H1 (cell line): ENCODE measurements at regions not wholly inside any gene's neighbourhood (a gene's known extent, or its start where the extent isn't known, plus 50 kb on each side); places are given as distances from the start of the nearest gene placed in this dataset.

Experiments used
- CTCF ChIA-PET: fragments of 300-600 bp; sonication (Branson Sonifier 250); formaldehyde crosslinking; loops from one replicate; lab custom pipeline; 2021; ENCODE audit not compliant: partially characterized antibody; lab: Charles Lee
- POLR2A ChIA-PET: fragments of 300-600 bp; sonication (Branson Sonifier 250); formaldehyde crosslinking; loops from one replicate; lab custom pipeline; 2021; ENCODE audit warnings: inconsistent platforms; ENCODE audit not compliant: partially characterized antibody; lab: Charles Lee
- DNase-seq, 2 experiments: peaks; one replicate each; pipeline versions ENCODE4 v3.0.0 to v3.0.0-alpha.2; 2010 to 2022; ENCODE audit warnings: low spot score in 2 of 2, low read depth in 1 of 2, mixed read lengths in 1 of 2
- FAIRE-seq: peaks from 2 replicates; lab custom pipeline; 2011; peaks lifted over from hg19 to GRCh38; lab: Jason Lieb, UNC
- H2AFZ ChIP-seq: 2 replicates; pipeline ENCODE4 v1.8.1; 2012; ENCODE audit warnings: low read length, inconsistent platforms
- H2AK5ac ChIP-seq: 2 replicates; pipeline ENCODE4 v1.6.1; 2013; ENCODE audit warnings: low read depth, low read length
- H2BK120ac ChIP-seq: replicated peaks from 2 replicates; pipeline ENCODE3; 2013; ENCODE audit warnings: low read depth, low read length, inconsistent platforms
- H2BK12ac ChIP-seq: 2 replicates; pipeline ENCODE4 v1.6.1; 2013; ENCODE audit warnings: low read depth, low read length
- H2BK15ac ChIP-seq: 2 replicates; pipeline ENCODE4 v1.6.1; 2013; ENCODE audit warnings: low read length
- H2BK20ac ChIP-seq: 2 replicates; pipeline ENCODE4 v1.6.1; 2013; ENCODE audit warnings: low read length
- H2BK5ac ChIP-seq: 2 replicates; pipeline ENCODE4 v1.6.1; 2013; ENCODE audit warnings: low read depth, low read length
- H3K14ac ChIP-seq: 2 replicates; pipeline ENCODE4 v1.6.1; 2013; ENCODE audit warnings: inconsistent platforms; ENCODE audit not compliant: insufficient read length
- H3K18ac ChIP-seq: 2 replicates; pipeline ENCODE4 v1.6.1; 2013; ENCODE audit warnings: low read length; ENCODE audit errors: extremely low read depth
- H3K23ac ChIP-seq: 2 replicates; pipeline ENCODE4 v1.6.1; 2013; ENCODE audit warnings: inconsistent platforms; ENCODE audit not compliant: insufficient read length
- H3K23me2 ChIP-seq: 2 replicates; pipeline ENCODE4 v1.6.1; 2013; ENCODE audit warnings: low read depth, low read length
- H3K27ac ChIP-seq: 2 replicates; pipeline ENCODE4 v1.6.1; 2011; ENCODE audit warnings: low read depth, low read length, inconsistent platforms
- H3K27me3 ChIP-seq, 4 experiments: replicated peaks in 1 of 4; 1 replicate in 1 of 4; 2 replicates in 3 of 4; pipeline versions ENCODE4 v1.6.1 to v1.8.1; 2011 to 2013; ENCODE audit warnings: low read length in 3 of 4, mild to moderate bottlenecking in 3 of 4, inconsistent platforms in 2 of 4, mixed read lengths in 2 of 4, moderate library complexity in 1 of 4; ENCODE audit not compliant: control insufficient read depth in 3 of 4, insufficient read depth in 3 of 4; ENCODE audit errors: extremely low read depth in 1 of 4
- H3K36me3 ChIP-seq, 4 experiments: 2 replicates each; pipeline versions ENCODE4 v1.6.1 to v1.8.1; 2011 to 2013; ENCODE audit warnings: mild to moderate bottlenecking in 4 of 4, low read length in 3 of 4, moderate library complexity in 2 of 4, control low read depth in 1 of 4, inconsistent platforms in 1 of 4; ENCODE audit not compliant: insufficient read depth in 4 of 4, control insufficient read depth in 2 of 4
- H3K4ac ChIP-seq: replicated peaks from 2 replicates; pipeline ENCODE3; 2013; ENCODE audit warnings: low read length, low read depth, mixed read lengths, inconsistent platforms; ENCODE audit not compliant: insufficient read length
- H3K4me1 ChIP-seq, 4 experiments: replicated peaks in 1 of 4; 1 replicate in 1 of 4; 2 replicates in 3 of 4; pipeline versions ENCODE4 v1.6.1 to v1.8.1; 2011 to 2013; ENCODE audit warnings: low read length in 3 of 4, inconsistent platforms in 2 of 4, mixed read lengths in 1 of 4; ENCODE audit not compliant: insufficient read depth in 4 of 4, control insufficient read depth in 3 of 4
- H3K4me2 ChIP-seq, 2 experiments: 2 replicates each; pipeline versions ENCODE4 v1.6.1 to v1.8.1; 2011 to 2013; ENCODE audit warnings: low read depth in 2 of 2, low read length in 2 of 2, control low read depth in 1 of 2, inconsistent platforms in 1 of 2, mild to moderate bottlenecking in 1 of 2; ENCODE audit not compliant: insufficient read depth in 1 of 2
- H3K4me3 ChIP-seq, 4 experiments: fragments of 200-600, 300-600 bp in 1 of 4; sonication (generic), shearing (Covaris generic), sonication (Bioruptor Twin) in 1 of 4; 2 replicates each; pipeline versions ENCODE4 v1.5.1 to v1.8.1; 2011 to 2016; ENCODE audit warnings: low read length in 4 of 4, low read depth in 3 of 4, control low read depth in 2 of 4, inconsistent platforms in 2 of 4, mild to moderate bottlenecking in 2 of 4, mixed read lengths in 1 of 4, moderate library complexity in 1 of 4; ENCODE audit not compliant: insufficient read depth in 2 of 4; ENCODE audit errors: extremely low read depth in 1 of 4
- H3K56ac ChIP-seq: replicated peaks from 2 replicates; pipeline ENCODE3; 2013; ENCODE audit warnings: low read depth, mild to moderate bottlenecking, mixed read lengths, low read length, inconsistent platforms; ENCODE audit not compliant: insufficient read length
- H3K79me1 ChIP-seq: 2 replicates; pipeline ENCODE4 v1.6.1; 2013; ENCODE audit warnings: low read depth, low read length, control low read depth
- H3K79me2 ChIP-seq, 2 experiments: 2 replicates each; pipeline versions ENCODE4 v1.6.1 to v1.8.1; 2012 to 2013; ENCODE audit warnings: low read length in 2 of 2, mild to moderate bottlenecking in 2 of 2, inconsistent platforms in 1 of 2; ENCODE audit not compliant: insufficient read depth in 2 of 2, control insufficient read depth in 1 of 2
- H3K9ac ChIP-seq, 4 experiments: replicated peaks in 1 of 4; 1 replicate in 1 of 4; 2 replicates in 3 of 4; pipeline versions ENCODE4 v1.6.1 to v1.8.1; 2011 to 2013; ENCODE audit warnings: low read depth in 3 of 4, low read length in 3 of 4, control low read depth in 2 of 4, mild to moderate bottlenecking in 2 of 4, moderate library complexity in 2 of 4, inconsistent platforms in 1 of 4; ENCODE audit errors: extremely low read depth in 1 of 4
- H3K9me3 ChIP-seq, 2 experiments: 2 replicates each; pipeline versions ENCODE4 v1.6.1 to v1.8.1; 2012 to 2013; ENCODE audit warnings: mild to moderate bottlenecking in 2 of 2, moderate library complexity in 2 of 2, control low read depth in 1 of 2, inconsistent platforms in 1 of 2, low read depth in 1 of 2, low read length in 1 of 2, mixed read lengths in 1 of 2; ENCODE audit not compliant: insufficient read depth in 2 of 2
- H4K20me1 ChIP-seq, 2 experiments: replicated peaks in 1 of 2; 2 replicates each; pipeline versions ENCODE3 to v1.8.1; 2011 to 2013; ENCODE audit warnings: inconsistent platforms in 2 of 2, low read length in 2 of 2, mild to moderate bottlenecking in 1 of 2; ENCODE audit not compliant: insufficient read depth in 2 of 2, control insufficient read depth in 1 of 2
- H4K5ac ChIP-seq: 2 replicates; pipeline ENCODE4 v1.6.1; 2013; ENCODE audit warnings: low read length, low read depth, mixed read lengths, inconsistent platforms; ENCODE audit not compliant: insufficient read length
- H4K8ac ChIP-seq: 2 replicates; pipeline ENCODE4 v1.8.0; 2013; ENCODE audit warnings: mild to moderate bottlenecking, moderate library complexity, low read length, inconsistent platforms; ENCODE audit not compliant: insufficient read depth; ENCODE audit errors: extremely low read depth
- H4K91ac ChIP-seq: replicated peaks from 2 replicates; pipeline ENCODE3; 2013; ENCODE audit warnings: low read length, mixed read lengths, inconsistent platforms; ENCODE audit not compliant: insufficient read length
- BRCA1 ChIP-seq: IDR thresholded peaks from 2 replicates; pipeline ENCODE4 v1.6.1; 2012; ENCODE audit warnings: low read depth, low read length, improper control_type of control experiment
- GTF2F1 ChIP-seq: IDR thresholded peaks from 2 replicates; pipeline ENCODE4 v1.6.1; 2012; ENCODE audit warnings: low read depth, low read length, improper control_type of control experiment, borderline replicate concordance
- JUND ChIP-seq: IDR thresholded peaks from 2 replicates; pipeline ENCODE4 v1.6.1; 2011; ENCODE audit warnings: mild to moderate bottlenecking, improper control_type of control experiment, low read length
- KDM1A ChIP-seq: fragments of 200-600, 300-600 bp; sonication (generic); IDR thresholded peaks from 2 replicates; pipeline ENCODE4 v1.7.1; 2016; ENCODE audit warnings: mild to moderate bottlenecking, low read length, borderline replicate concordance
- MAFK ChIP-seq: IDR thresholded peaks from 2 replicates; pipeline ENCODE4 v1.6.1; 2012; ENCODE audit warnings: low read depth, mild to moderate bottlenecking, improper control_type of control experiment, low read length
- RXRA ChIP-seq: IDR thresholded peaks from 2 replicates; pipeline ENCODE4 v1.6.1; 2011; ENCODE audit warnings: low read depth, mild to moderate bottlenecking, low read length, moderate library complexity; ENCODE audit not compliant: insufficient read depth
- SP1 ChIP-seq: IDR thresholded peaks from 2 replicates; pipeline ENCODE4 v1.6.1; 2011; ENCODE audit warnings: low read depth, low read length
- SP2 ChIP-seq: IDR thresholded peaks from 2 replicates; pipeline ENCODE4 v1.6.1; 2012; ENCODE audit warnings: mild to moderate bottlenecking, low read length, inconsistent platforms
- SP4 ChIP-seq: IDR thresholded peaks from 2 replicates; pipeline ENCODE4 v1.6.1; 2012; ENCODE audit warnings: low read length, inconsistent platforms
- SRF ChIP-seq: IDR thresholded peaks from 2 replicates; pipeline ENCODE4 v1.6.1; 2011; ENCODE audit warnings: mild to moderate bottlenecking, low read depth, low read length, moderate library complexity
- WGBS, 2 experiments: shearing (Covaris generic) in 1 of 2; methylation state at CpG; one replicate each; pipeline versions ENCODE4 v1.1.6 to v1.1.7; 2013 to 2015; ENCODE audit warnings: low lambda C conversion rate in 2 of 2, mixed read lengths in 2 of 2, inconsistent platforms in 1 of 2, low coverage in 1 of 2, missing lambda C conversion rate in 1 of 2; ENCODE audit not compliant: insufficient replicate concordance in 2 of 2, insufficient coverage in 1 of 2, insufficient read length in 1 of 2; ENCODE audit errors: extremely low coverage in 1 of 2, missing lambda C conversion rate in 1 of 2; 5-methylcytosine and 5-hydroxymethylcytosine counted together

- Histone ChIP-seq H3K4ac (no peak overlapping the region), H4K20me1 (no peaks in the 10 kb centered on the region), H4K5ac (no peak overlapping the region), H3K4me2 (no peak overlapping the region), H3K79me2 (no peaks in the 10 kb centered on the region), H3K4me3 (no peak overlapping the region), H3K23me2 (no peaks in the 10 kb centered on the region), H2BK20ac (no peak overlapping the region), H4K8ac (no peak overlapping the region), H2BK120ac (no peak overlapping the region), H2BK5ac (no peak overlapping the region), H3K27me3 (no peaks in the 10 kb centered on the region), H4K91ac (no peak overlapping the region)
- CTCF ChIA-PET: no interaction called here
- WGBS, 2 experiments: 87% methylated on average over 2 of the region's 2 CpGs; no CpG with 5 or more reads in 1 of the 2 experiments
- POLR2A ChIA-PET: no interaction called here
- TF ChIP-seq SP4: no peak
- no peak for TF ChIP-seq RXRA
- no peak for TF ChIP-seq MAFK
- TF ChIP-seq JUND: no peak
- no peak for TF ChIP-seq SRF
- no peak for TF ChIP-seq SP2
- no peak for TF ChIP-seq KDM1A
- no peak for TF ChIP-seq SP1
- no peak for TF ChIP-seq GTF2F1
- TF ChIP-seq BRCA1: no peak
- TF ChIP-seq, all 59 proteins: peak for 0
- no peaks in the 10 kb centered on the region for H3K79me1 ChIP-seq
- no peak for DNase-seq
- no peak overlapping the region for H3K18ac ChIP-seq
- H2BK12ac ChIP-seq: no peak overlapping the region
- no peak overlapping the region for H2AFZ ChIP-seq
- H3K14ac ChIP-seq: no peak overlapping the region
- H3K27ac ChIP-seq: no peak overlapping the region
- no peak overlapping the region for H2BK15ac ChIP-seq
- H3K23ac ChIP-seq: no peak overlapping the region
- no peak overlapping the region for H2AK5ac ChIP-seq
- H3K9ac ChIP-seq: no peak overlapping the region
- H3K56ac ChIP-seq: no peak overlapping the region
- H3K36me3 ChIP-seq: no peaks in the 10 kb centered on the region
- 0 out of 7 replicates have a peak, but pooled peaks cover 0 to 2% (median 0%) of the 10 kb centered on the region in 4 experiments for H3K4me1 ChIP-seq
- no peaks in the 10 kb centered on the region for H3K9me3 ChIP-seq
- FAIRE-seq: no peak
Measured at GRCh38 chr5:20157089-20157488, 169.1 kb upstream of the CDH18 start.
